ENCODE measurements at regions not wholly inside any gene's neighbourhood (a gene's known extent, or its start where the extent isn't known, plus 50 kb on each side); places are given as distances from the start of the nearest gene placed in this dataset.
"Not testable (repeated sequence)": the region's sequence is repeated elsewhere in the genome, so short reads cannot be mapped to it uniquely, and the experiment has no call there.

DNA sequence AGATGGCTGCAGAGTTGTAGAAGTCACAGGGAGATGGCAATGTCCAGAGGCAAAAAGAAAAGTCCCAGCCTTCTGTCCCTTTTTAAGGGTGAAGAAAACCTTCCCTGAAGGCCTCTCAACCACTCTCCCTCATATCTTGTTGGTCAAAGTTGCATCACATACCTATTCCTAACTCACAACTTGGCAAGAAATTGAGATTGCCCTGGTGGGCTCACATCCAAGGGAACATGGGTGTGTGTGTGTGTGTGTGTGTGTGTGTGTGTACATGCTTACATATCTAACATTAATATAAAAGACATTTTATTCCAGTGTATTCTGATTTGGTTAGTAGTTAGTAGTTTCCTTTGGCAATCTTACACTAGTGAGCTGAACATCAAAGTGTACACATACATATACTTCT lies 144.3 kb upstream of the SALL4 start:
- no peak for DNase-seq (ENCODE audit: low read depth)
- TF ChIP-seq, protein P1, sequence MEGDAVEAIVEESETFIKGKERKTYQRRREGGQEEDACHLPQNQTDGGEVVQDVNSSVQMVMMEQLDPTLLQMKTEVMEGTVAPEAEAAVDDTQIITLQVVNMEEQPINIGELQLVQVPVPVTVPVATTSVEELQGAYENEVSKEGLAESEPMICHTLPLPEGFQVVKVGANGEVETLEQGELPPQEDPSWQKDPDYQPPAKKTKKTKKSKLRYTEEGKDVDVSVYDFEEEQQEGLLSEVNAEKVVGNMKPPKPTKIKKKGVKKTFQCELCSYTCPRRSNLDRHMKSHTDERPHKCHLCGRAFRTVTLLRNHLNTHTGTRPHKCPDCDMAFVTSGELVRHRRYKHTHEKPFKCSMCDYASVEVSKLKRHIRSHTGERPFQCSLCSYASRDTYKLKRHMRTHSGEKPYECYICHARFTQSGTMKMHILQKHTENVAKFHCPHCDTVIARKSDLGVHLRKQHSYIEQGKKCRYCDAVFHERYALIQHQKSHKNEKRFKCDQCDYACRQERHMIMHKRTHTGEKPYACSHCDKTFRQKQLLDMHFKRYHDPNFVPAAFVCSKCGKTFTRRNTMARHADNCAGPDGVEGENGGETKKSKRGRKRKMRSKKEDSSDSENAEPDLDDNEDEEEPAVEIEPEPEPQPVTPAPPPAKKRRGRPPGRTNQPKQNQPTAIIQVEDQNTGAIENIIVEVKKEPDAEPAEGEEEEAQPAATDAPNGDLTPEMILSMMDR (conservative IDR thresholded peaks at IDR 0.05; ENCODE audit: low read depth, low read length), result no peak
- H3K4me3 ChIP-seq (ENCODE audit: low read depth, low read length), result no peak overlapping the region

DNA sequence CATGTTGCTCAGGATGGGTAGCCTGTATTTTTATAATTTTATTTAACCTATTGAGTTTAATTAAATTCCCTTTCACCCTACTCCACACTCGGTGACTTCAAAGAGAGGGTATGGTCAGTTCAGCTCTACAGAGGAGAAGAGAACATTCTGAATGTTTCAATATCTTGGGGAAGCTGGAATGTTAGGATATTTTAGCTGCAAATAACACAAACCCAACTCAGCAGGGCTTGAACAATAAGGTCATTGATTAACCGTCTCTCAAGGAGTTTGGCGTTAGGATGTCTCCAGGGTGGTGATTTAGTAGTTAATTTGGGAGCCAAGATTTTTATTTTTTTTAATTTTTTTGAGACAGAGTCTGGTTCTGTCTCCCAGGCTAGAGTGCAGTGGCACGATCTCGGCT lies 143.6 kb upstream of the SALL4 start:
- TF ChIP-seq, protein P1 (conservative IDR thresholded peaks at IDR 0.05; ENCODE audit: low read depth, low read length), result no peak
- no peak overlapping the region for H3K4me3 ChIP-seq (ENCODE audit: low read depth, low read length)
- no peak for DNase-seq (ENCODE audit: low read depth)

DNA sequence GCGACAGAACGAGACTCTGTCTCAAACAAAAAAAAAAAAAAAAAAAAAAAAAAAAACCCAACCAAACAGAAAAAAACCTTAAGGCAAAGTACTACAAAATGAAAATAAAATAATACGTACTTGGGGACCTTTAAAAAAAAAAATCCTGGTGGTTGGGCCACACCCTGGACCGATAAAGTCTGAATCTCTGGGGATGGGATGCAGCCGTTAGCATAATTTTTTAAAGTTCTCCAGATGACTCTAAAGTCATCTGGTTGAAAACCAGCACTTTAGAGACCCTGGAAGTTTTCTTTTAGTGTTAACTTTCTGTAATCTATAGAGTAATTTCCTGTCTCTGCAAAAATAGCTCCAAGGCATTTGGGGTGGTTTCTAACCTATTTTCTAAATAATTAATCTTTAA lies 142.9 kb upstream of the SALL4 start:
- TF ChIP-seq, protein P1 (conservative IDR thresholded peaks at IDR 0.05; ENCODE audit: low read depth, low read length), result no peak
- no peak for DNase-seq (ENCODE audit: low read depth)
- H3K4me3 ChIP-seq (ENCODE audit: low read depth, low read length), result no peak overlapping the region

DNA sequence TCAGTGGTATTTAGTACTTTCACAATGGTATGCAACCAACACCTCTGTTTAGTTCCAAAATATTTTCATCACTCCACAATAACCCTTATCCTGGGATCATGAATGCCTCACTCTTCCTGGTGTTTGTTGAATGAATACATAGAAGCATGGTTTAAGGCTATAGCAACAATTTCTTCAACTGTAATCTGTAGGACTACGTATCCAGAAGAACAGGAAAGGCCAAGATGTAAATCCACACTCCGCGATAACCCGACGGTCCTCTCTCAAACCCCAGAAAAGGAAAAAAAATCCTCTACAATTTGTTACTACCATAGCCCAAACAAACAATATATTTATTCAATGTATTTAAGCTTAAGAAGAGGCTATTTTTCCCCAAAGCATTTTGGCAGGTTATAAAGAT lies 141.4 kb upstream of the SALL4 start:
- H3K4me3 ChIP-seq (ENCODE audit: low read depth, low read length), result no peak overlapping the region
- no peak for DNase-seq (ENCODE audit: low read depth)
- TF ChIP-seq, protein P1 (conservative IDR thresholded peaks at IDR 0.05; ENCODE audit: low read depth, low read length), result no peak

DNA sequence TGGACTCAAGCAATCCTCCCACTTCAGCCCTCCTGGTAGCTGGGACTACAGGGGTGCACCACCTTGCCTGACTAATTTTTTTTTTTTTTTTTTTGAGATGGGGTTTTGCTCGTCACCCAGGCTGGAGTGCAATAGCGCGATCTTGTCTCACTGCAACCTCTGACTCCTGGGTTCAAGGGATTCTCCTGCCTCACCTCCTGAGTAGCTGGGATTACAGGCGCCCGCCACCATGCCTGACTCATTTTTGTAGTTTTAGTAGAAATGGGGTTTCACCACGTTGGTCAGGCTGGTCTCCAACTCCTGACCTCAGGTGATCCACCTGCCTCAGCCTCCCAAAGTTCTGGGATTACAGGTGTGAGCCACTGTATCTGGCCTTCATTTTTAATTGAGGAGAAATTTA lies 141.0 kb upstream of the SALL4 start:
- not testable (repeated sequence) for H3K4me3 ChIP-seq (ENCODE audit: low read depth, low read length); DNase-seq (ENCODE audit: low read depth)

DNA sequence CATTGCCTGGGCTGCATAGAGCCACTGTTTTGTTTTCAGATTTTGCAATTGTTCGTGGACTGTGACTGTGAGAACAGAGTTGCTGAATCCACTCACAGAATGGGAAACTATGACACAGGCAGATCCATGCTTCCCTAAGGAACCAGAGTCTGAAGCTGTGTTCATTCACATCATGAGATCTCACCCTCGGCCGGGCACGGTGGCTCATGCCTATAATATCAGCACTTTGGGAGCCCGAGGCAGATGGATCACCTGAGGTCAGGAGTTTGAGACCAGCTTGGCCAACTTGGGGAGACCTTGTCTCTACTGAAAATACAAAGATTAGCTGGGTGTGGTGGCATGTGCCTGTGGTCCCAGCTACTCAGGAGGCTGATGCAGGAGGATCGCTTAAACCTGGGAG lies 139.2 kb upstream of the SALL4 start:
- DNase-seq (ENCODE audit: low read depth), result no peak
- TF ChIP-seq, protein P1 (conservative IDR thresholded peaks at IDR 0.05; ENCODE audit: low read depth, low read length), result no peak
- no peak overlapping the region for H3K4me3 ChIP-seq (ENCODE audit: low read depth, low read length)

DNA sequence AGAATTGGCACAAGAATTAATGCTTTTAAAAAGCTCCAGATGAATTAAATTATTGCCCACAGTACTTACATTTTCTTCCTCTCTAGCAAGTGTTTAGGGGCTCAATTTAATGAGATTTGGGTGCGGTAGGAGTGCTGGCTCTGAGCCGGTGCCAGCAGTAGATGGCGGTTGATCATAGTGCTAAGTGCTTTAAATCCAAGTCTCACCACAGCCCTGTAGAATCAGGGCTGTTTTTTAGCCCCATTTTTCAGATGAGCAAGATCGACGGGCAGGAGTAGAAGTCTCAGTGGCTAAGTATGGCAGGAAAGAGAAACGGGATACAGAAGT lies 136.9 kb upstream of the SALL4 start:
- no peak overlapping the region for H3K4me3 ChIP-seq (ENCODE audit: low read depth, low read length)
- TF ChIP-seq, protein P1 (conservative IDR thresholded peaks at IDR 0.05; ENCODE audit: low read depth, low read length), result no peak
- DNase-seq (ENCODE audit: low read depth), result no peak
